ENCODE measurements at regions not wholly inside any gene's neighbourhood (a gene's known extent, or its start where the extent isn't known, plus 50 kb on each side); places are given as distances from the start of the nearest gene placed in this dataset.

GRCh38 chr2:104641786-104642185, 212.1 kb upstream of the POU3F3 start:
- H3K9me3 ChIP-seq, result no peaks in the 10 kb centered on the region
- no peaks in the 10 kb centered on the region for H3K4me1 ChIP-seq
- no peak for DNase-seq
- H3K36me3 ChIP-seq, result no peaks in the 10 kb centered on the region
- no peak overlapping the region for H3K27ac ChIP-seq
- H3K27me3 ChIP-seq, result no peaks in the 10 kb centered on the region
- TF ChIP-seq POLR2A (IDR thresholded peaks at IDR 0.05), result no peak
- TF ChIP-seq CTCF (IDR thresholded peaks at IDR 0.05), result no peak
- H3K4me3 ChIP-seq, result no peak overlapping the region

- Histone ChIP-seq H3K36me3 (no peaks in the 10 kb centered on the region), H3K4me1 (no peaks in the 10 kb centered on the region), H3K4me3 (no peak overlapping the region), H3K9me3 (no peaks in the 10 kb centered on the region), H3K27ac (no peak overlapping the region), H3K27me3 (no peaks in the 10 kb centered on the region)
- TF ChIP-seq CTCF (IDR thresholded peaks at IDR 0.05), result no peak
- TF ChIP-seq POLR2A (IDR thresholded peaks at IDR 0.05), result no peak
- no peak for DNase-seq
Measured at GRCh38 chr2:104648376-104648775, 205.5 kb upstream of the POU3F3 start.

GRCh38 chr2:104649866-104650265, 204.0 kb upstream of the POU3F3 start:
- Histone ChIP-seq H3K4me3 (no peak overlapping the region), H3K4me1 (no peaks in the 10 kb centered on the region), H3K36me3 (no peaks in the 10 kb centered on the region), H3K9me3 (no peaks in the 10 kb centered on the region), H3K27me3 (no peaks in the 10 kb centered on the region), H3K27ac (no peak overlapping the region)
- TF ChIP-seq CTCF (IDR thresholded peaks at IDR 0.05) (no peak), POLR2A (IDR thresholded peaks at IDR 0.05) (no peak)
- no peak for DNase-seq

GRCh38 chr2:104650405-104650996, 203.4 kb upstream of the POU3F3 start:
- TF ChIP-seq POLR2A (IDR thresholded peaks at IDR 0.05), result no peak
- no peak for TF ChIP-seq CTCF (IDR thresholded peaks at IDR 0.05)
- H3K36me3 ChIP-seq, result no peaks in the 10 kb centered on the region
- DNase-seq, result no peak
- H3K27me3 ChIP-seq, result no peaks in the 10 kb centered on the region
- no peaks in the 10 kb centered on the region for H3K4me1 ChIP-seq
- H3K9me3 ChIP-seq, result no peaks in the 10 kb centered on the region
- H3K4me3 ChIP-seq, result no peak overlapping the region
- no peak overlapping the region for H3K27ac ChIP-seq

GRCh38 chr2:104654811-104655210, 199.1 kb upstream of the POU3F3 start:
- H3K27me3 ChIP-seq, result no peaks in the 10 kb centered on the region
- no peaks in the 10 kb centered on the region for H3K9me3 ChIP-seq
- H3K27ac ChIP-seq, result no peak overlapping the region
- H3K36me3 ChIP-seq, result no peaks in the 10 kb centered on the region
- no peaks in the 10 kb centered on the region for H3K4me1 ChIP-seq
- TF ChIP-seq POLR2A (IDR thresholded peaks at IDR 0.05) (no peak), CTCF (IDR thresholded peaks at IDR 0.05) (no peak)
- no peak overlapping the region for H3K4me3 ChIP-seq
- DNase-seq, result no peak

Measured in Peyer's patch (tissue), 4 donors.